HG03159 (cell line): ENCODE measurements at regions not wholly inside any gene's neighbourhood (a gene's known extent, or its start where the extent isn't known, plus 50 kb on each side); places are given as distances from the start of the nearest gene placed in this dataset.

Source experiments
- ATAC-seq: cut with Tn5 transposase; IDR thresholded peaks from one replicate; pipeline ENCODE4 v1.9.1; 2021; ENCODE audit warnings: mild to moderate bottlenecking, moderate library complexity; ENCODE audit not compliant: unreplicated experiment

- no peak for ATAC-seq
These were observed 73.0 kb upstream of the HMGN3 start for GRCh38 chr6:79307321-79308036.

GRCh38 chr6:79305020-79305419 is 70.5 kb upstream of the HMGN3 start:
- peak; percentile 48 for ATAC-seq

GRCh38 chr6:79302341-79302740 is 67.9 kb upstream of the HMGN3 start:
- ATAC-seq: no peak

- no peak for ATAC-seq
These were observed 66.8 kb upstream of the HMGN3 start for GRCh38 chr6:79301290-79301689.

- no peak for ATAC-seq
These were observed 61.7 kb upstream of the HMGN3 start for GRCh38 chr6:79296211-79296610.
